Esophagus squamous epithelium (tissue), 4 donors: ENCODE measurements at regions not wholly inside any gene's neighbourhood (a gene's known extent, or its start where the extent isn't known, plus 50 kb on each side); places are given as distances from the start of the nearest gene placed in this dataset.

ENCODE experiments used
- POLR2A ChIP-seq, 4 donors: fragments of 450-650 bp; IDR thresholded peaks; one replicate each; pipeline ENCODE4 v1.6.1; 2017; ENCODE audit warnings: antibody characterized with exemption in 4 of 4, mild to moderate bottlenecking in 4 of 4, moderate library complexity in 3 of 4
- TF ChIP-seq, protein P1 (sequence below), 6 experiments: fragments of 450-650 bp in 4 of 6; fragments of 200-600 bp in 2 of 6; sonication (generic) in 2 of 6; IDR thresholded peaks; one replicate each; pipeline ENCODE4 v1.5.1; 2016 to 2019; ENCODE audit warnings: antibody characterized with exemption in 6 of 6, mild to moderate bottlenecking in 4 of 6, moderate library complexity in 4 of 6

GRCh38 chr3:76669322-76669721 lies 370.6 kb upstream of the ROBO2 start:
- TF ChIP-seq, protein P1, sequence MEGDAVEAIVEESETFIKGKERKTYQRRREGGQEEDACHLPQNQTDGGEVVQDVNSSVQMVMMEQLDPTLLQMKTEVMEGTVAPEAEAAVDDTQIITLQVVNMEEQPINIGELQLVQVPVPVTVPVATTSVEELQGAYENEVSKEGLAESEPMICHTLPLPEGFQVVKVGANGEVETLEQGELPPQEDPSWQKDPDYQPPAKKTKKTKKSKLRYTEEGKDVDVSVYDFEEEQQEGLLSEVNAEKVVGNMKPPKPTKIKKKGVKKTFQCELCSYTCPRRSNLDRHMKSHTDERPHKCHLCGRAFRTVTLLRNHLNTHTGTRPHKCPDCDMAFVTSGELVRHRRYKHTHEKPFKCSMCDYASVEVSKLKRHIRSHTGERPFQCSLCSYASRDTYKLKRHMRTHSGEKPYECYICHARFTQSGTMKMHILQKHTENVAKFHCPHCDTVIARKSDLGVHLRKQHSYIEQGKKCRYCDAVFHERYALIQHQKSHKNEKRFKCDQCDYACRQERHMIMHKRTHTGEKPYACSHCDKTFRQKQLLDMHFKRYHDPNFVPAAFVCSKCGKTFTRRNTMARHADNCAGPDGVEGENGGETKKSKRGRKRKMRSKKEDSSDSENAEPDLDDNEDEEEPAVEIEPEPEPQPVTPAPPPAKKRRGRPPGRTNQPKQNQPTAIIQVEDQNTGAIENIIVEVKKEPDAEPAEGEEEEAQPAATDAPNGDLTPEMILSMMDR (IDR thresholded peaks at IDR 0.05), result no peak
- TF ChIP-seq POLR2A (IDR thresholded peaks at IDR 0.05), result no peak
